ENCODE measurements at regions not wholly inside any gene's neighbourhood (a gene's known extent, or its start where the extent isn't known, plus 50 kb on each side); places are given as distances from the start of the nearest gene placed in this dataset.

DNA sequence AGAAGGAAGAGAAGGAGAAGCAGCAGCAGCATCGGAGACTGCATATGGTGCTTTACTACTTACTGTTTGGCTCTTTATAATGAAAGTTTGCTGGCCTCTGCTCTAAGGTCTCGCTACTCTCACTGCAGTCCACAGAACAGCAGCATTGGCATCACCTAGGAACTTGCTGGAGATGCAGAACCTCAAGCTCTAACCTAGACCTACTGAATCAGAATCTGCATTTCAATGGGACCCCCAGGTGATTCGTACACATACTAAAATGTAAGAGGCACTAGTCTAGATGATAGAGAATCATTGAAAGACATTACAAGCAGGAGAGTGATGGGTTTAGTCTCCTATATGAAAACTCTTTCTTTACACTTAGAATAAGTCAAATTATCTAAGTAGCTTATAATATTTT, 270.6 kb downstream of the KLF5 start:
- Histone ChIP-seq H3K36me3 (ENCODE audit: control insufficient read depth, insufficient read depth, low read length) (no peaks in the 10 kb centered on the region), H3K9me3 (ENCODE audit: control insufficient read depth, insufficient read depth, low read length) (no peaks in the 10 kb centered on the region), H3K4ac (ENCODE audit: low read depth, low read length) (no peak overlapping the region), H3K4me1 (ENCODE audit: control insufficient read depth, insufficient read depth, low read length) (no peaks in the 10 kb centered on the region), H4K8ac (ENCODE audit: low read depth in 2 of 2, low read length in 2 of 2) (no peak overlapping the region), H2BK120ac (ENCODE audit: low read depth, low read length) (no peak overlapping the region), H2BK5ac (ENCODE audit: low read depth, low read length, poor library complexity, severe bottlenecking) (no peak overlapping the region), H2AK9ac (replicated peaks; ENCODE audit: low read depth, low read length, poor library complexity) (no peak overlapping the region), H3K18ac (ENCODE audit: low read depth, low read length) (no peak overlapping the region), H4K20me1 (ENCODE audit: insufficient read depth, low read length) (no peaks in the 10 kb centered on the region), H2AFZ (replicated peaks; ENCODE audit: low read length, poor library complexity) (no peak overlapping the region), H4K5ac (ENCODE audit: low read depth, low read length) (no peak overlapping the region), H2AK5ac (ENCODE audit: low read depth, low read length) (no peak overlapping the region), H3K9me1 (ENCODE audit: insufficient read depth, low read length) (no peaks in the 10 kb centered on the region; the same call in 1 of the 2 replicates), H3K9ac (ENCODE audit: low read depth, low read length) (no peak overlapping the region), H2BK15ac (ENCODE audit: low read depth, low read length) (no peak overlapping the region), H4K91ac (ENCODE audit: insufficient read depth, low read depth, low read length) (no peak overlapping the region), H3K27me3 (ENCODE audit: control insufficient read depth, insufficient read depth, low read length) (no peaks in the 10 kb centered on the region), H3K79me1 (ENCODE audit: low read depth in 1 of 2, low read length in 2 of 2) (no peaks in the 10 kb centered on the region), H3K4me2 (ENCODE audit: low read depth, low read length) (no peak overlapping the region), H3K4me3 (ENCODE audit: insufficient read depth, low read depth, low read length) (no peak overlapping the region), H3K27ac (ENCODE audit: insufficient read depth, low read length) (no peak overlapping the region), H3K14ac (replicated peaks; ENCODE audit: low read depth, low read length) (no peak overlapping the region), H3K23ac (ENCODE audit: low read depth, low read length) (no peak overlapping the region), H3K56ac (ENCODE audit: extremely low read depth, insufficient read depth, low read length) (no peak overlapping the region), H2BK20ac (ENCODE audit: low read depth, low read length) (no peak overlapping the region)
- in situ Hi-C loops (cut with MboI; ENCODE audit: low sequenced_read_pairs) (no loop called here), dilution Hi-C loops (cut with HindIII; ENCODE audit: low sequenced_read_pairs, unreplicated experiment) (no loop called here), intact Hi-C loops (cut with micrococcal nuclease) (no loop called here)
- WGBS, 2 experiments (ENCODE audit: extremely low coverage in 2 of 2, insufficient read length in 1 of 2): no CpG with 5 or more reads among the region's 3 CpGs
- DNase-seq (no peak), ATAC-seq (ENCODE audit: low read depth) (no peak)
- CTCF ChIA-PET: no interaction called here
- TF ChIP-seq POLR2A (IDR thresholded peaks at IDR 0.05; ENCODE audit: low read depth, low read length): no peak
- TF ChIP-seq MAFK (IDR thresholded peaks at IDR 0.05; ENCODE audit: low read depth, low read length): no peak
- TF ChIP-seq, protein P1, sequence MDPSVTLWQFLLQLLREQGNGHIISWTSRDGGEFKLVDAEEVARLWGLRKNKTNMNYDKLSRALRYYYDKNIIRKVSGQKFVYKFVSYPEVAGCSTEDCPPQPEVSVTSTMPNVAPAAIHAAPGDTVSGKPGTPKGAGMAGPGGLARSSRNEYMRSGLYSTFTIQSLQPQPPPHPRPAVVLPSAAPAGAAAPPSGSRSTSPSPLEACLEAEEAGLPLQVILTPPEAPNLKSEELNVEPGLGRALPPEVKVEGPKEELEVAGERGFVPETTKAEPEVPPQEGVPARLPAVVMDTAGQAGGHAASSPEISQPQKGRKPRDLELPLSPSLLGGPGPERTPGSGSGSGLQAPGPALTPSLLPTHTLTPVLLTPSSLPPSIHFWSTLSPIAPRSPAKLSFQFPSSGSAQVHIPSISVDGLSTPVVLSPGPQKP (IDR thresholded peaks at IDR 0.05; ENCODE audit: borderline replicate concordance, low read depth, low read length): no peak
- TF ChIP-seq MXI1 (IDR thresholded peaks at IDR 0.05; ENCODE audit: borderline replicate concordance, low read depth, low read length): no peak
- TF ChIP-seq MAZ (IDR thresholded peaks at IDR 0.05; ENCODE audit: borderline replicate concordance, low read depth, low read length): no peak
- TF ChIP-seq, protein P2, sequence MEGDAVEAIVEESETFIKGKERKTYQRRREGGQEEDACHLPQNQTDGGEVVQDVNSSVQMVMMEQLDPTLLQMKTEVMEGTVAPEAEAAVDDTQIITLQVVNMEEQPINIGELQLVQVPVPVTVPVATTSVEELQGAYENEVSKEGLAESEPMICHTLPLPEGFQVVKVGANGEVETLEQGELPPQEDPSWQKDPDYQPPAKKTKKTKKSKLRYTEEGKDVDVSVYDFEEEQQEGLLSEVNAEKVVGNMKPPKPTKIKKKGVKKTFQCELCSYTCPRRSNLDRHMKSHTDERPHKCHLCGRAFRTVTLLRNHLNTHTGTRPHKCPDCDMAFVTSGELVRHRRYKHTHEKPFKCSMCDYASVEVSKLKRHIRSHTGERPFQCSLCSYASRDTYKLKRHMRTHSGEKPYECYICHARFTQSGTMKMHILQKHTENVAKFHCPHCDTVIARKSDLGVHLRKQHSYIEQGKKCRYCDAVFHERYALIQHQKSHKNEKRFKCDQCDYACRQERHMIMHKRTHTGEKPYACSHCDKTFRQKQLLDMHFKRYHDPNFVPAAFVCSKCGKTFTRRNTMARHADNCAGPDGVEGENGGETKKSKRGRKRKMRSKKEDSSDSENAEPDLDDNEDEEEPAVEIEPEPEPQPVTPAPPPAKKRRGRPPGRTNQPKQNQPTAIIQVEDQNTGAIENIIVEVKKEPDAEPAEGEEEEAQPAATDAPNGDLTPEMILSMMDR (conservative IDR thresholded peaks at IDR 0.05; ENCODE audit: low read depth, low read length): no peak
- TF ChIP-seq CEBPB (IDR thresholded peaks at IDR 0.05; ENCODE audit: low read depth, low read length): no peak
- no peak for TF ChIP-seq FOS (IDR thresholded peaks at IDR 0.05; ENCODE audit: low read depth, low read length)
- TF ChIP-seq, protein P3, sequence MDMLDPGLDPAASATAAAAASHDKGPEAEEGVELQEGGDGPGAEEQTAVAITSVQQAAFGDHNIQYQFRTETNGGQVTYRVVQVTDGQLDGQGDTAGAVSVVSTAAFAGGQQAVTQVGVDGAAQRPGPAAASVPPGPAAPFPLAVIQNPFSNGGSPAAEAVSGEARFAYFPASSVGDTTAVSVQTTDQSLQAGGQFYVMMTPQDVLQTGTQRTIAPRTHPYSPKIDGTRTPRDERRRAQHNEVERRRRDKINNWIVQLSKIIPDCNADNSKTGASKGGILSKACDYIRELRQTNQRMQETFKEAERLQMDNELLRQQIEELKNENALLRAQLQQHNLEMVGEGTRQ (IDR thresholded peaks at IDR 0.05; ENCODE audit: low read depth, low read length): no peak
- BruUV-seq (replicated peaks): no TSS peak
- POLR2A ChIA-PET (ENCODE audit: unreplicated experiment): no interaction called here
